B cell (primary cell): ENCODE measurements at regions not wholly inside any gene's neighbourhood (a gene's known extent, or its start where the extent isn't known, plus 50 kb on each side); places are given as distances from the start of the nearest gene placed in this dataset.

ENCODE experiments used
- ATAC-seq: fragments of 200-7000 bp; cut with Tn5 transposase; one replicate; pipeline ENCODE4 v1.10.0; 2021; ENCODE audit warnings: low read depth, mild to moderate bottlenecking, moderate number of reproducible peaks, moderate library complexity
- CTCF ChIA-PET: fragments of 350-600 bp; sonication (Branson Sonifier 250); formaldehyde crosslinking; loops from one replicate; lab custom pipeline; 2021; ENCODE audit warnings: antibody characterized with exemption, inconsistent platforms; lab: Charles Lee
- POLR2A ChIA-PET: fragments of 350-600 bp; sonication (Branson Sonifier 250); formaldehyde crosslinking; loops from one replicate; lab custom pipeline; 2021; ENCODE audit warnings: antibody characterized with exemption; lab: Charles Lee
- DNase-seq: peaks from one replicate; pipeline ENCODE4 v3.0.0; 2013
- H2AFZ ChIP-seq: 2 replicates; pipeline ENCODE4 v1.6.1; 2012; ENCODE audit warnings: mild to moderate bottlenecking, low read depth, low read length; ENCODE audit not compliant: insufficient read depth, poor library complexity, severe bottlenecking
- H3K27ac ChIP-seq, 2 donors: 1 replicate in 1 of 2; 2 replicates in 1 of 2; pipeline ENCODE4 v1.5.1; 2012 to 2013; ENCODE audit warnings: low read length in 2 of 2, mild to moderate bottlenecking in 2 of 2, moderate library complexity in 1 of 2
- H3K27me3 ChIP-seq, 4 experiments: fragments of 200-600 bp in 1 of 4; sonication (generic) in 1 of 4; replicated peaks in 1 of 4; 1 replicate in 2 of 4; 2 replicates in 2 of 4; pipeline versions ENCODE4 v1.6.1 to v1.7.0; 2013 to 2016; ENCODE audit warnings: low read length in 3 of 4, mild to moderate bottlenecking in 2 of 4, mixed read lengths in 1 of 4, moderate library complexity in 1 of 4; ENCODE audit not compliant: insufficient read depth in 4 of 4, control insufficient read depth in 3 of 4; ENCODE audit errors: control extremely low read depth in 1 of 4
- H3K36me3 ChIP-seq, 2 experiments: replicated peaks in 1 of 2; 1 replicate in 1 of 2; 2 replicates in 1 of 2; pipeline versions ENCODE4 v1.6.1 to v1.7.1; 2013; ENCODE audit warnings: low read length in 1 of 2; ENCODE audit not compliant: insufficient read depth in 2 of 2, control insufficient read depth in 1 of 2; ENCODE audit errors: control extremely low read depth in 1 of 2, extremely low read depth in 1 of 2
- H3K4me1 ChIP-seq, 2 donors: fragments of 200-600 bp in 1 of 2; sonication (generic) in 1 of 2; 1 replicate in 1 of 2; 2 replicates in 1 of 2; pipeline versions ENCODE4 v1.5.1 to v1.6.1; 2013 to 2017; ENCODE audit warnings: low read length in 2 of 2; ENCODE audit not compliant: control insufficient read depth in 2 of 2, insufficient read depth in 2 of 2
- H3K4me2 ChIP-seq: replicated peaks from 2 replicates; pipeline ENCODE3; 2012; ENCODE audit warnings: mild to moderate bottlenecking, low read depth, low read length; ENCODE audit not compliant: poor library complexity, severe bottlenecking
- H3K4me3 ChIP-seq, 5 experiments: fragments of 200-600 bp in 1 of 5; sonication (generic) in 1 of 5; 1 replicate in 3 of 5; 2 replicates in 2 of 5; pipeline versions ENCODE4 v1.5.1 to v1.7.0; 2011 to 2016; ENCODE audit warnings: low read length in 4 of 5, mild to moderate bottlenecking in 4 of 5, low read depth in 2 of 5, control low read depth in 1 of 5, moderate library complexity in 1 of 5; ENCODE audit not compliant: insufficient read depth in 1 of 5; ENCODE audit errors: control extremely low read depth in 1 of 5, extremely low read depth in 1 of 5
- H3K79me2 ChIP-seq: fragments of 200-600 bp; sonication (generic); one replicate; pipeline ENCODE4 v1.6.0; 2016; ENCODE audit warnings: low read length; ENCODE audit not compliant: control insufficient read depth, insufficient read depth
- H3K9ac ChIP-seq: fragments of 200-600 bp; sonication (generic); 2 replicates; pipeline ENCODE4 v1.6.1; 2017; ENCODE audit warnings: mild to moderate bottlenecking, low read length, moderate library complexity
- H3K9me3 ChIP-seq, 3 donors: one replicate each; pipeline versions ENCODE4 v1.6.1 to v1.7.1; 2013; ENCODE audit warnings: low read length in 2 of 3; ENCODE audit not compliant: control insufficient read depth in 2 of 3, insufficient read depth in 1 of 3; ENCODE audit errors: control extremely low read depth in 1 of 3
- H4K20me1 ChIP-seq: 2 replicates; pipeline ENCODE4 v1.6.0; 2012; ENCODE audit warnings: mild to moderate bottlenecking, low read length; ENCODE audit not compliant: insufficient read depth, control insufficient read depth, poor library complexity, severe bottlenecking
- H3K27ac Mint-ChIP-seq: one replicate; pipeline ENCODE4 v1.8.0; 2021; ENCODE audit warnings: mixed read lengths
- H3K27me3 Mint-ChIP-seq: one replicate; pipeline ENCODE4 v1.8.0; 2021; ENCODE audit warnings: mixed read lengths
- H3K4me1 Mint-ChIP-seq: one replicate; pipeline ENCODE4 v1.8.0; 2021; ENCODE audit warnings: mixed read lengths
- H3K4me3 Mint-ChIP-seq: one replicate; pipeline ENCODE4 v1.8.0; 2021; ENCODE audit warnings: mixed read lengths
- H3K9me3 Mint-ChIP-seq: one replicate; pipeline ENCODE4 v1.8.0; 2022; ENCODE audit warnings: mixed read lengths; ENCODE audit not compliant: insufficient read depth
- CTCF ChIP-seq: fragments of 200-600 bp; IDR thresholded peaks from one replicate; pipeline ENCODE4 v1.8.0; 2022; ENCODE audit warnings: antibody characterized with exemption, mild to moderate bottlenecking
- EZH2 ChIP-seq: IDR thresholded peaks from 2 replicates; pipeline ENCODE4 v1.6.1; 2012; ENCODE audit warnings: borderline replicate concordance, low read depth, mild to moderate bottlenecking, moderate library complexity, low read length; ENCODE audit not compliant: insufficient read depth, poor library complexity, severe bottlenecking
- WGBS: methylation state at CpG from one replicate; pipeline ENCODE4 v1.1.5; 2013; ENCODE audit warnings: missing lambda C conversion rate; ENCODE audit not compliant: insufficient coverage; 5-methylcytosine and 5-hydroxymethylcytosine counted together
- intact Hi-C: fragments of 100-400 bp; cut with micrococcal nuclease; formaldehyde crosslinking; loops from one replicate; pipeline ENCODE4 v1.10.0; 2022

DNA sequence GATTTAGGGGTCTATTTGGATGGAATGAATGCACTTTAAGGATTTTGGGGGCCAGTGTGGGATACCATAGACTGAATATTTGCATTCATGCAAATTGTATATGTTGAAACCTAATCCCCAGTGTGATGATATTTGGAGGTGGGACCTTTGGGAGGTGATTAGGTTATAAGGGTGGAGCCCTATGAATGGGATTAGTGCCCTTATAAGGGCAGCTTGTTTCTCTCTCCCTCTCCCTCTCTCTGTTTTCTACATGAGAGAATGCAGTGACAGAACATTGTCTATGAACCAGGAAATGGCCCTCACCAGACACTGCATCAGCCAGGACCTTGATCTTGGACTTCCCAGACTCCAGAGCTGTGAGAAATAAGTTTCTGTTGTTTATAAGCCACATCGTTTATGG, 166.1 kb downstream of the MED10 start:
- H3K27ac Mint-ChIP-seq, result no peak overlapping the region
- DNase-seq, result no peak
- no peak overlapping the region for H3K9ac ChIP-seq
- no CpG with 5 or more reads among the region's 1 CpG for WGBS
- H3K9me3 Mint-ChIP-seq, result peaks cover 3% of the 10 kb centered on the region
- TF ChIP-seq CTCF (no peak), EZH2 (no peak)
- no peak for ATAC-seq
- H3K4me1 ChIP-seq, result no peaks in the 10 kb centered on the region
- no peaks in the 10 kb centered on the region for H4K20me1 ChIP-seq
- no peaks in the 10 kb centered on the region for H3K27me3 ChIP-seq
- ChIA-PET CTCF (no interaction called here), POLR2A (no interaction called here)
- no peaks in the 10 kb centered on the region for H3K4me1 Mint-ChIP-seq
- peaks cover 0 to 5% (median 0%) of the 10 kb centered on the region in 3 donors for H3K9me3 ChIP-seq
- no peaks in the 10 kb centered on the region for H3K79me2 ChIP-seq
- H3K4me3 ChIP-seq, result no peak overlapping the region
- H3K4me2 ChIP-seq, result no peak overlapping the region
- intact Hi-C loops, result no loop called here
- peaks cover 3% of the 10 kb centered on the region for H3K27me3 Mint-ChIP-seq
- no peak overlapping the region for H2AFZ ChIP-seq
- no peak overlapping the region for H3K4me3 Mint-ChIP-seq
- no peak overlapping the region for H3K27ac ChIP-seq
- no peaks in the 10 kb centered on the region for H3K36me3 ChIP-seq

GRCh38 chr5:6206501-6206900, 171.8 kb downstream of the MED10 start:
- no peak overlapping the region for H3K4me2 ChIP-seq
- Mint-ChIP-seq H3K9me3 (no peaks in the 10 kb centered on the region), H3K4me3 (no peak overlapping the region), H3K27ac (no peak overlapping the region), H3K4me1 (no peaks in the 10 kb centered on the region), H3K27me3 (no peaks in the 10 kb centered on the region)
- ATAC-seq (no peak), DNase-seq (no peak)
- H3K9me3 ChIP-seq, result no peaks in the 10 kb centered on the region
- ChIA-PET POLR2A (no interaction called here), CTCF (interaction anchor here (0.7 kb wide), 1 partner anchor 581 kb away, joined by 3 read pairs; no protein-coding TSS in a partner anchor)
- 100% methylated on average over 1 of the region's 1 CpG for WGBS
- H3K4me3 ChIP-seq, result no peak overlapping the region
- TF ChIP-seq CTCF, result no peak
- no peak for TF ChIP-seq EZH2
- no peak overlapping the region for H2AFZ ChIP-seq
- H3K27me3 ChIP-seq, result no peaks in the 10 kb centered on the region
- no peaks in the 10 kb centered on the region for H3K79me2 ChIP-seq
- intact Hi-C loops, result no loop called here
- H3K4me1 ChIP-seq, result no peaks in the 10 kb centered on the region
- H3K9ac ChIP-seq, result no peak overlapping the region
- H4K20me1 ChIP-seq, result no peaks in the 10 kb centered on the region
- no peaks in the 10 kb centered on the region for H3K36me3 ChIP-seq
- no peak overlapping the region for H3K27ac ChIP-seq
